Prostate gland (tissue), 2 donors: ENCODE measurements at regions not wholly inside any gene's neighbourhood (a gene's known extent, or its start where the extent isn't known, plus 50 kb on each side); places are given as distances from the start of the nearest gene placed in this dataset.

Experiments
- CTCF ChIP-seq, 4 experiments: fragments of 200-600 bp in 2 of 4; fragments of 450-650 bp in 2 of 4; sonication (generic) in 2 of 4; IDR thresholded peaks; 1 replicate in 3 of 4; 2 replicates in 1 of 4; pipeline ENCODE4 v1.5.1; 2016 to 2019; ENCODE audit warnings: antibody characterized with exemption in 4 of 4, mild to moderate bottlenecking in 2 of 4, moderate library complexity in 2 of 4
- POLR2A ChIP-seq: fragments of 450-650 bp; IDR thresholded peaks from one replicate; pipeline ENCODE4 v1.6.1; 2016; ENCODE audit warnings: antibody characterized with exemption, mild to moderate bottlenecking
- POLR2AphosphoS5 ChIP-seq: sonication (generic); formaldehyde crosslinking; IDR thresholded peaks from one replicate; pipeline ENCODE4 v1.6.1; 2017; ENCODE audit warnings: antibody characterized with exemption

GRCh38 chr6:145096846-145097245 is 638.5 kb downstream of the EPM2A start:
- TF ChIP-seq POLR2A = no peak
- TF ChIP-seq CTCF (IDR thresholded peaks at IDR 0.05) = no peak
- TF ChIP-seq POLR2AphosphoS5 = no peak
